OCI-LY3 (cell line): ENCODE measurements at regions not wholly inside any gene's neighbourhood (a gene's known extent, or its start where the extent isn't known, plus 50 kb on each side); places are given as distances from the start of the nearest gene placed in this dataset.

ENCODE experiments used
- H2AFZ ChIP-seq: fragments of 200-600, 300-600 bp; shearing (Covaris generic); 2 replicates; pipeline ENCODE4 v1.6.0; 2014; ENCODE audit warnings: antibody characterized with exemption, low read depth, low read length
- H3K27ac ChIP-seq: fragments of 200-600, 300-600 bp; sonication (generic); 2 replicates; pipeline ENCODE4 v1.5.1; 2014; ENCODE audit warnings: mild to moderate bottlenecking, low read length, moderate library complexity, mixed read lengths
- H3K27me3 ChIP-seq: fragments of 200-600, 300-600 bp; sonication (generic); 2 replicates; pipeline ENCODE4 v1.6.1; 2014; ENCODE audit warnings: low read depth, low read length, mixed read lengths
- H3K36me3 ChIP-seq: fragments of 200-600, 300-600 bp; sonication (generic); replicated peaks from 2 replicates; pipeline ENCODE3; 2014; ENCODE audit warnings: low read depth, low read length, mixed read lengths
- H3K4me1 ChIP-seq: fragments of 300-600, 200-600 bp; sonication (generic); 2 replicates; pipeline ENCODE4 v1.6.1; 2014; ENCODE audit warnings: low read length, mixed read lengths
- H3K4me2 ChIP-seq: fragments of 200-600, 300-600 bp; sonication (generic); 2 replicates; pipeline ENCODE4 v1.6.1; 2014; ENCODE audit warnings: low read length, mixed read lengths
- H3K4me3 ChIP-seq: fragments of 300-600, 200-600 bp; sonication (generic); 2 replicates; pipeline ENCODE4 v1.5.1; 2014; ENCODE audit warnings: antibody characterized with exemption, mild to moderate bottlenecking, low read length, moderate library complexity
- H3K79me2 ChIP-seq: fragments of 300-600, 200-600 bp; shearing (Covaris generic); 2 replicates; pipeline ENCODE4 v1.6.1; 2014; ENCODE audit warnings: mild to moderate bottlenecking, low read length, mixed read lengths
- H3K9ac ChIP-seq: fragments of 300-600, 200-600 bp; shearing (Covaris generic); 2 replicates; pipeline ENCODE4 v1.6.0; 2014; ENCODE audit warnings: mild to moderate bottlenecking, low read length, moderate library complexity
- H3K9me3 ChIP-seq: fragments of 200-600, 300-600 bp; shearing (Covaris generic); 2 replicates; pipeline ENCODE4 v1.6.1; 2014; ENCODE audit warnings: low read length, mixed read lengths; ENCODE audit not compliant: insufficient read depth
- H4K20me1 ChIP-seq: fragments of 200-600, 300-600 bp; sonication (generic); 2 replicates; pipeline ENCODE4 v1.6.1; 2016; ENCODE audit warnings: low read length, mixed read lengths; ENCODE audit not compliant: insufficient read depth
- EZH2phosphoT487 ChIP-seq: fragments of 200-600 bp; shearing (Covaris generic); IDR thresholded peaks from 2 replicates; pipeline ENCODE4 v1.6.1; 2018; ENCODE audit warnings: antibody characterized with exemption, mixed run types, low read depth
- TF ChIP-seq, protein P1 (sequence below): fragments of 200-600, 300-600 bp; sonication (generic); IDR thresholded peaks from 2 replicates; pipeline ENCODE4 v1.5.1; 2014; ENCODE audit warnings: antibody characterized with exemption, low read length, low read depth

DNA sequence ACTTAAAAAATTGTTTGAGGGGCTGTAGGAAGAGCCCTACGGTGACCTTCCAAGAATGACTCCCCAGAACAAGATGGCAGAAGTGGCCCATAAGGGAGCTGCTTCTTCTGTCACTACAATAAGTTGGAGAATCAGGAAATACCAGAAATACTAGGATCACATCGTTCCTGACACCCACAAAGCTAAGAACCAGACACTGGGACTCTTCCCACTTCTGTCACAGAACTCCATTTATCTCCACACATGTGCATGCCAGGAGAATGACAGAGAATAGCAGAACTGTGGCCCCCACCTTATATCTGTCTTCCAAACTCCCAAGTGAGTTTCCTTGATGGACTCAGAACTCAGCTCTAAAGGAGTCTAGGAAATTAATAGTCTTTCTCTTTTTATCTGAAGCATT, 54.6 kb upstream of the UBR2 start:
- no peaks in the 10 kb centered on the region; the same call in 1 of the 2 replicates for H3K79me2 ChIP-seq
- no peaks in the 10 kb centered on the region for H3K36me3 ChIP-seq
- no peaks in the 10 kb centered on the region for H4K20me1 ChIP-seq
- no peaks in the 10 kb centered on the region for H3K9me3 ChIP-seq
- H3K27ac ChIP-seq: peak overlapping the region; percentile 91
- TF ChIP-seq, protein P1, sequence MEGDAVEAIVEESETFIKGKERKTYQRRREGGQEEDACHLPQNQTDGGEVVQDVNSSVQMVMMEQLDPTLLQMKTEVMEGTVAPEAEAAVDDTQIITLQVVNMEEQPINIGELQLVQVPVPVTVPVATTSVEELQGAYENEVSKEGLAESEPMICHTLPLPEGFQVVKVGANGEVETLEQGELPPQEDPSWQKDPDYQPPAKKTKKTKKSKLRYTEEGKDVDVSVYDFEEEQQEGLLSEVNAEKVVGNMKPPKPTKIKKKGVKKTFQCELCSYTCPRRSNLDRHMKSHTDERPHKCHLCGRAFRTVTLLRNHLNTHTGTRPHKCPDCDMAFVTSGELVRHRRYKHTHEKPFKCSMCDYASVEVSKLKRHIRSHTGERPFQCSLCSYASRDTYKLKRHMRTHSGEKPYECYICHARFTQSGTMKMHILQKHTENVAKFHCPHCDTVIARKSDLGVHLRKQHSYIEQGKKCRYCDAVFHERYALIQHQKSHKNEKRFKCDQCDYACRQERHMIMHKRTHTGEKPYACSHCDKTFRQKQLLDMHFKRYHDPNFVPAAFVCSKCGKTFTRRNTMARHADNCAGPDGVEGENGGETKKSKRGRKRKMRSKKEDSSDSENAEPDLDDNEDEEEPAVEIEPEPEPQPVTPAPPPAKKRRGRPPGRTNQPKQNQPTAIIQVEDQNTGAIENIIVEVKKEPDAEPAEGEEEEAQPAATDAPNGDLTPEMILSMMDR: no peak
- no peak for TF ChIP-seq EZH2phosphoT487
- peak overlapping the region; percentile 69 for H3K4me2 ChIP-seq
- H3K4me3 ChIP-seq: peak overlapping the region; percentile 29; the same call in 1 of the 2 replicates
- H2AFZ ChIP-seq: no peak overlapping the region
- peak overlapping the region; percentile 45; the same call in 1 of the 2 replicates for H3K9ac ChIP-seq
- peaks cover 93% of the 10 kb centered on the region for H3K4me1 ChIP-seq
- H3K27me3 ChIP-seq: no peaks in the 10 kb centered on the region

DNA sequence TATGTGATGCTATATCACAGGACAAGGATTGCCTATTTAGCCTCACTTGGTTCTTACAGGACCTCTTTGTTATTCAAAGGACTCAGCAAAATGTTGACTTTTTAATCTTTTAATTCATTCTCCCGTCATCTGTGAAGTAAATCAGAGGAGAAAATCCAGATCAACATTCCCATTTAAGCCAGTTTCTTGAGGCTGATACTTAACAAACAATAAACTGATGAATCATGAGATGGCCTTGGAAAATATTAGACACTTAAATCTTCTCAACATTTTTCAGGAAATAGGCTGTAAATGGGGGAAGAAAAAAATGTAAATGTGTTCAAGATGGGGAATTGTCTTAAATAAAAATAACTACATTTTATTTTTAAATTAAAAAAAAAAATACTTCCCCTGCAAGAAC, 55.9 kb upstream of the UBR2 start:
- H3K36me3 ChIP-seq: no peaks in the 10 kb centered on the region
- peak overlapping the region; percentile 51 for H3K4me2 ChIP-seq
- peak overlapping the region; percentile 48 for H3K9ac ChIP-seq
- H3K27ac ChIP-seq: peak overlapping the region; percentile 91
- no peaks in the 10 kb centered on the region for H3K9me3 ChIP-seq
- H3K27me3 ChIP-seq: no peaks in the 10 kb centered on the region
- H3K79me2 ChIP-seq: no peaks in the 10 kb centered on the region; the same call in 1 of the 2 replicates
- H4K20me1 ChIP-seq: no peaks in the 10 kb centered on the region
- TF ChIP-seq EZH2phosphoT487: no peak
- TF ChIP-seq, protein P1: no peak
- H3K4me1 ChIP-seq: peaks cover 93% of the 10 kb centered on the region
- H3K4me3 ChIP-seq: peak overlapping the region; percentile 12; the same call in 1 of the 2 replicates
- 0 out of 2 replicates have a peak overlapping the region, but pooled peaks have one; percentile 24 for H2AFZ ChIP-seq

DNA sequence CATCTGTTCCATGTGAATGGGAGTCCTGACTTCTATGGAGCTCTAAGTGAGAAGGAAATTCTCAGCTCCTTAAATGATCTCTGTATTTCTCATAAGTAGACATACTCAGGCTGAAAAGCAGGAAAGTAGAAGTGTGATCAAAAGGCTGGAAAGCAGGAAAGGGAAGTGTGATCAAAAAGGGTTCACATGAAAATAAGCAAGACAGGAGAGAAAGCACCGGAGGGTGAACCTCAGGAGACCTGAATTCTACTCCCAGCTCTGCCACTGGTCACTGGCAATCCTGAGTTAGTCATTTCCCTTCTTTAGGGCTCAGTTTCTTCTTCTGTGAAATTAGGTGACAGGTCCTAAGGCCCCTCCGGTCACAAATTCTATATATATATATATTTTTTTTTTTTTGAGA, 55.5 kb upstream of the TRERF1 start:
- Histone ChIP-seq H3K27ac (peak overlapping the region; percentile 91), H2AFZ (no peak overlapping the region)

DNA sequence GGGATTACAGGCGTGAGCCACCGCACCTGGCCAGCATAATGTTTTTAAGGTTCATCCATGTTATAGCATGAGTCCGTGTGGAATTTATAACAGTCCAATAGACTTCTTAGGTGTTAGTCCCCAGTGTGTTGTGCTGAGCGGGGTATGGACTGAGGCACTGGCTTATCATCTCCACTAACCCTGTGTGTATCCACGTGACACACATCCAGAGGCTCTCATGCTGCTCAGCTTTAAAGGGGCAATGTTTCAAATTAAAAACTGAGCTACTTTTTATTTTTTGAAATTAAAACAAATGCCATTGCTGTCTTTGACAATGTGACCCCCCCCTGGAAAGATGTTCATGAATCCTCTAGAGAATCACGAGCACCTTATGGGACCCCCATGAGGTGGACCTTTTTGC, 54.3 kb upstream of the TRERF1 start:
- no peaks in the 10 kb centered on the region for H3K79me2 ChIP-seq

More for the DNA sequence above, 55.5 kb upstream of the TRERF1 start:
- H4K20me1 ChIP-seq: no peaks in the 10 kb centered on the region
- H3K9ac ChIP-seq: peak overlapping the region; percentile 61
- TF ChIP-seq, protein P1: no peak
- TF ChIP-seq EZH2phosphoT487: no peak
- H3K4me1 ChIP-seq: peaks cover 93% of the 10 kb centered on the region
- no peaks in the 10 kb centered on the region for H3K36me3 ChIP-seq
- H3K79me2 ChIP-seq: no peaks in the 10 kb centered on the region; the same call in 1 of the 2 replicates
- H3K27me3 ChIP-seq: no peaks in the 10 kb centered on the region
- H3K9me3 ChIP-seq: no peaks in the 10 kb centered on the region
- H3K4me3 ChIP-seq: peak overlapping the region; percentile 25
- H3K4me2 ChIP-seq: peak overlapping the region; percentile 65

More for the DNA sequence above, 54.3 kb upstream of the TRERF1 start:
- peaks cover 87% of the 10 kb centered on the region for H3K4me1 ChIP-seq
- H3K4me2 ChIP-seq: peak overlapping the region; percentile 65
- H3K9ac ChIP-seq: peak overlapping the region; percentile 61
- H3K27ac ChIP-seq: peak overlapping the region; percentile 91
- peak overlapping the region; percentile 25; the same call in 1 of the 2 replicates for H3K4me3 ChIP-seq
- H2AFZ ChIP-seq: no peak overlapping the region
- no peaks in the 10 kb centered on the region for H3K9me3 ChIP-seq
- no peaks in the 10 kb centered on the region for H3K36me3 ChIP-seq
- H3K27me3 ChIP-seq: no peaks in the 10 kb centered on the region
- TF ChIP-seq, protein P1: no peak
- TF ChIP-seq EZH2phosphoT487: no peak
- H4K20me1 ChIP-seq: no peaks in the 10 kb centered on the region
